ENCODE measurements at regions not wholly inside any gene's neighbourhood (a gene's known extent, or its start where the extent isn't known, plus 50 kb on each side); places are given as distances from the start of the nearest gene placed in this dataset.
A peak's percentile ranks its signal among the peaks of the same experiment; 100 is the strongest.

DNA sequence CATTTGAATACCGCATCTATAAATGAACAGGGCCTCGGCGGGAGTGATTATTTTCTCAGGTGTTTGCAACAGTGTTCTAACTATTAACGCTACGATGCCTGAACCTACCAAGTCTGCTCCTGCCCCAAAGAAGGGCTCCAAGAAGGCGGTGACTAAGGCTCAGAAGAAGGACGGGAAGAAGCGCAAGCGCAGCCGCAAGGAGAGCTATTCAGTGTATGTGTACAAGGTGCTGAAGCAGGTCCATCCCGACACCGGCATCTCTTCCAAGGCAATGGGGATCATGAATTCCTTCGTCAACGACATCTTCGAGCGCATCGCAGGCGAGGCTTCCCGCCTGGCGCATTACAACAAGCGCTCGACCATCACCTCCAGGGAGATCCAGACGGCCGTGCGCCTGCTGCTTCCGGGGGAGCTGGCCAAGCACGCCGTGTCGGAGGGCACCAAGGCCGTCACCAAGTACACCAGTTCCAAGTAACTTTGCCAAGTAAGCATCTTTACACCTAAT lies 70.9 kb downstream of the HFE start (continued):
- TF ChIP-seq, protein P1, sequence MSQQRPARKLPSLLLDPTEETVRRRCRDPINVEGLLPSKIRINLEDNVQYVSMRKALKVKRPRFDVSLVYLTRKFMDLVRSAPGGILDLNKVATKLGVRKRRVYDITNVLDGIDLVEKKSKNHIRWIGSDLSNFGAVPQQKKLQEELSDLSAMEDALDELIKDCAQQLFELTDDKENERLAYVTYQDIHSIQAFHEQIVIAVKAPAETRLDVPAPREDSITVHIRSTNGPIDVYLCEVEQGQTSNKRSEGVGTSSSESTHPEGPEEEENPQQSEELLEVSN (IDR thresholded peaks at IDR 0.05; ENCODE audit: borderline replicate concordance, low read depth) = no peak
- TF ChIP-seq CEBPB (IDR thresholded peaks at IDR 0.05) = 0 out of 4 replicates have a peak, but pooled peaks of 1 of the 2 experiments have one; percentile 8
- no peak for TF ChIP-seq PBX3 (IDR thresholded peaks at IDR 0.05)
- TF ChIP-seq EHF (CRISPR knock-in tag; IDR thresholded peaks at IDR 0.05) = no peak
- no peak for TF ChIP-seq RARB (CRISPR knock-in tag; IDR thresholded peaks at IDR 0.05)
- no peak for TF ChIP-seq CHD4 (IDR thresholded peaks at IDR 0.05; ENCODE audit: borderline replicate concordance)
- TF ChIP-seq CBX8 (IDR thresholded peaks at IDR 0.05) = no peak
- TF ChIP-seq EP300 (IDR thresholded peaks at IDR 0.05) = no peak
- TF ChIP-seq KDM1A (IDR thresholded peaks at IDR 0.05; ENCODE audit: low read depth) = no peak
- no peak for TF ChIP-seq KDM5A (IDR thresholded peaks at IDR 0.05)
- TF ChIP-seq RNF2 (IDR thresholded peaks at IDR 0.05; ENCODE audit: borderline replicate concordance, low read depth) = no peak

- peak; percentile 15 to 17; a peak in 4 of 6 replicates for ATAC-seq
- H3K4me3 ChIP-seq = peak overlapping the region; percentile 60
These were observed 71.5 kb downstream of the HFE start for GRCh38 chr6:26158581-26159356.

More at GRCh38 chr6:26158581-26159356, 71.5 kb downstream of the HFE start:
- peak overlapping the region; percentile 62 to 92 for H3K27ac ChIP-seq
- no peaks in the 10 kb centered on the region for H3K9me3 ChIP-seq
- H3K4me1 ChIP-seq = peaks cover 22% of the 10 kb centered on the region; the same call in 2 of the 3 replicates
- H3K4me2 ChIP-seq = peak overlapping the region; percentile 95
- ChIA-PET POLR2A (interaction anchor here (0.6 to 6.9 kb wide), 28 partner anchors 14 to 1734 kb away, joined by 3 to 350 read pairs (median 6); a partner anchor contains a TSS), CTCF (interaction anchor here (0.8 to 4.6 kb wide), 4 partner anchors 30 to 418 kb away, joined by 3 to 22 read pairs (median 4); a partner anchor contains a TSS)
- peak in 1 of 2 experiments; percentile 55 for DNase-seq (ENCODE audit: low read depth in 1 of 2, low spot score in 1 of 2)
- FAIRE-seq = no peak
- TF ChIP-seq RCOR1 (IDR thresholded peaks at IDR 0.05; ENCODE audit: low read depth, low read length) = no peak
- no peak for TF ChIP-seq RFX5 (IDR thresholded peaks at IDR 0.05)
- TF ChIP-seq RARB (CRISPR knock-in tag; IDR thresholded peaks at IDR 0.05) = peak; percentile 84
- no peak for TF ChIP-seq PBX3 (IDR thresholded peaks at IDR 0.05)
- no peak for TF ChIP-seq HEYL (CRISPR knock-in tag; IDR thresholded peaks at IDR 0.05)
- no peak for TF ChIP-seq NFE2L2 (conservative IDR thresholded peaks at IDR 0.05; ENCODE audit: low read length)
- peak; percentile 85; the same call in 1 of the 2 replicates for TF ChIP-seq FOSB (CRISPR knock-in tag; IDR thresholded peaks at IDR 0.05)
- no peak for TF ChIP-seq JUN (IDR thresholded peaks at IDR 0.05)
- TF ChIP-seq HMGXB4 (CRISPR knock-in tag; IDR thresholded peaks at IDR 0.05; ENCODE audit: borderline replicate concordance) = 0 out of 2 replicates have a peak, but pooled peaks have one; percentile 16
- TF ChIP-seq MAFK (IDR thresholded peaks at IDR 0.05; ENCODE audit: partially characterized antibody) = no peak
- no peak for TF ChIP-seq HDAC2 (IDR thresholded peaks at IDR 0.05)
- TF ChIP-seq HOXA7 (CRISPR knock-in tag; IDR thresholded peaks at IDR 0.05) = peak; percentile 90; the same call in 1 of the 2 replicates
- TF ChIP-seq POLR2A (IDR thresholded peaks at IDR 0.05; ENCODE audit: low read length) = peak; percentile 26; the same call in 1 of the 2 replicates
- peak; percentile 79 for TF ChIP-seq TP53 (CRISPR knock-in tag; IDR thresholded peaks at IDR 0.05)
- peak; percentile 91; the same call in 1 of the 2 replicates for TF ChIP-seq TFCP2L1 (CRISPR knock-in tag; IDR thresholded peaks at IDR 0.05)
- TF ChIP-seq MYC (IDR thresholded peaks at IDR 0.05; ENCODE audit: borderline replicate concordance, low read length) = 0 out of 2 replicates have a peak, but pooled peaks have one; percentile 9
- under 1% methylated on average over 21 of the region's 21 CpGs for WGBS (ENCODE audit: missing lambda C conversion rate)

Data from A549 (cell line).